Suppressor macrophage treated with lipopolysaccharide for 1 hour (primary cell): ENCODE measurements at regions not wholly inside any gene's neighbourhood (a gene's known extent, or its start where the extent isn't known, plus 50 kb on each side); places are given as distances from the start of the nearest gene placed in this dataset.

Source experiments
- DNase-seq, 3 donors: peaks; one replicate each; pipeline ENCODE4 v3.0.0-alpha.2; 2020 to 2022

DNA sequence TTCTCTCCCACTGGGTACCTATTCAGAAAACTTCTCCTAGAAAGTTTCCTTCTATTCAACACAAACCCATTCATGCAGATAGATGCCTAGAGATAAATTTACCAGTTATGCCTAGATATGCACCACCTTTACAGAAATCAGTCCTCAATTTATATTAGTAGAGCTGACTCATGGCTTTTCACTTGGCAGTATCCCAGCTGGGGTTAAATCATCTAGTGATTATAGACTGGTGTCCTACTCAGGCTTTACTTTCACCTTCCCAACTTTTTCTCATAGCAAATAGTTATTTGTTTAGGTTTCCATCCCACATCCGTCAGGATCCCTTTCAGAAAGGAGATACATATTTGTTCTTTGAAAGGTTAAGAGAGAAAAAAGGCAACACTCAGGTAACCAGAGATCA, 124.5 kb downstream of the AQP4 start:
- no peak for DNase-seq

DNA sequence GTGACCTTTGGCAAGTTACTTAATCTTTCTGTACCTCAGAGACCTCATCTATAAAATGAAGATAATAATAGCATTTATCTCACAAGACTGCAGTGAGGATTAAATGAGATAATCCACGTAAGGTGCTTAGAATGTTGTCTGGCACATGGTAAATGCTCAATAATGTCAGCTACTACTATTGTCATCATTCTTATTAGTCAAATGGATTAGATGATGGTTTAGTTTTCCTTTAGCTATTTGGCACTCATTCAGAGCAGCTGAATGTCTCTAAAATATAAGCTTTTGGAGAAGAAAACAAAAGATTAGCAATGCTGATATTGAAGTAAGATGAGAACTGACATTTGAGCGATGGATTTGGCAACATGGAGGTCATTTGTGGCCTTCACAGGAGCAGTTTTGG, 125.1 kb downstream of the AQP4 start:
- DNase-seq = no peak

DNA sequence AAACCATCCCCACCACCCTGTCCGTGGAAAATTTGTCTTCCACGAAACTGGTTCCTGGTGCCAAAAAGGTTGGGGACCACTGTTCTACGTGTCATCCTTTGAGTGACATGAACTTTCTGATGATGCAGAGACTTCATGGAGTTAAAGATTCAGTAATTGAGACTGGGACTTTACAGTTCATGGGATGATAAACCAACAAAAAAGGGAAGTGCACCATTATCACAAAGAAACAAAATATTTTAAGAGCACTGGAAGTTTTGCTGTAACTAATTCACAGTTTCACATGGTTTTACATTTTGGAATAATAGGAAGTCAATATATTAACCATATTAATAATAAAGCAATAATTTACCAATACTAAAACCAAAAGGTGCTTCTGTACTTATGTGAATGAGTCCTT, 126.8 kb downstream of the AQP4 start:
- no peak for DNase-seq

DNA sequence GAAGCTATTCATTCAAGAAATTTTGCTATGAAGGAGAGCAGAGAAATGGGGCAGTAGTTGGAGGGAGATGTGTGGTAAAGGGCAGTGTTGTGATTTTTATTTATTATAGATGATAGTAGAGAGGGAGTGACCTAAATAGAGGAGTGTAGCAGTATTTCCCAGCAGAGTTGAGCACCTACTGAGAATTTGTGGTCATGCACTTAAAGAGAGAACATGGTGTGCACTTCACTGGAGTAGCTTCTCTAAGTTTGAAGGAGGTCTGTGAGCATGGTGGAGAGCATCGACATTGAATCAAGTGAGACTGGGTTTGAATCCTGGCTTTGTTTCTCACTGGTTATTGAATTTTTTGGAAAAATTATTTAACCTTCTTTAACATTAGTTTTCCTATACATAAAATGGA, 129.2 kb downstream of the AQP4 start:
- DNase-seq = no peak

DNA sequence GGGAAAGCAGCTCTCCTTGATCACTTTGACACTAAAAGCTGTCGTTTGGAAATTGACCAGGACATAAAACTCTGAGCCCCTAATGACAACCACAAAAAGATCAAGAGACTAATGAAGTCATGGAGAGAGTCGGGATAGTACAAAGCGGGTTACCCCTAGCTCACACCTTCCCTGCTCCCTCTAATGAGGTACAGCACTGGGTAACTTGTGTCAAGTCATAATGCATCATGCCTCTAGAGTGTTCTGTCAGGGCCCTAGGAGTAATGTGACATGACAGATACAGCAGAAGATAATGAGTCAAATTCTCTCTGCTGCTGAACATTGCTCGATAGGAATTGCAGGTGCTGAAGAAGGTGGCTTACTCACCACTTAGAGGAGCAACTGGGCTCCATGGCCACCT, 130.7 kb downstream of the AQP4 start:
- no peak for DNase-seq

DNA sequence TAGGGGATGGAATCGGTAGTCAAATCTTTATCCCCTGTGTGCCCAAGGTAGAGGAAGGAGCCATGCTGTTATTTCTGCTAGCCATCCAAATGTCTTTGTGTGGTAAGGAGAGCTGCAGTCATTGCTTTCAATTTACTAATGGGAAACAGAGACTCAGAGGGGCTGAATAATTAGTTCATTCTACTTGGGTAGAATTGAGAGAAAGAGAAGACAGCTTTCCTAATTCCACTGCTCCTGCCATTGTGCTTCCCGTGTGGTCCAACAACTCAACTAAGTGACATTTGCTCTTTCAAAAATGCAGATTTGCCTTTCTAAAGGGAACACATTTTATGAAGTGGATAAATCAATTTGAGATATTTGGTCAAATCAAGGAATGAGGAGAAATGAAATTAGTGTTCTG, 136.1 kb downstream of the AQP4 start:
- DNase-seq = no peak

DNA sequence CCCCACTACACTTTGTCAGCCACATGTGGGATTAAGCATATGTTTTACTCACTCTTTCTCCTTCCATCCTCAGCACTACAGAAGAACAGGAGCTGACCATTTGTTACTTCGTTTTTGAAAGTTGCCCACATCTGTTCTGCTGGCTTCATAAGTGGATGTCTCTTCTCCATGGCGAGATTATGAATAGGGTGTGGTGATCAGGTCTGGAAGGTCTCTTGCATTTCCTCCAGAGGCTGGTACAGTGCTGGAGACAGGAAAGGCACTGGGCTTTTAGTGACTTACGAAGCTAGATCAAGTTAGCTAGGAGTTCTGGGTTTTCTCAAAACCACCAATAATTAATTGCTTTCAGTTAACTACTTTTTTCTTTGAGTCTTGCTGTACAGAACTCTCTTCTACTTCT, 136.5 kb downstream of the AQP4 start:
- no peak for DNase-seq

DNA sequence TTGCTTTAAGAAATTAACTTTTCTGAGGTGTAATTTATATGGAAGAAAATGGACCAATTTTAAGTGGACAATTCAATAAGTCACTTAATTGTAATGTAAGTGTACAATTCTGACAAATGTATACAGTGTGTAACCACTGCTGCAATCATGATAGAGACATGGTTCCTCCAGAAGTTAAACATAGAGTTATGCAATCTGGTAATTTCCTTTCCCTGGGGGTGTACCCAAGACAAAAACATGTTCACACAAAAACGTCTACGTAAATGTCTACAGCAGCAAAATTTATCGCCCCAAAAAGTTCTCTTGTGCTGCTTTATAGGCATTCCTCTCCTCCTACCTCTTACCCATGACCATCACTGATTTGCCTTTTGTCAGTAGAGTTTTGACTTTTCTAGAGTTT, 141.5 kb downstream of the AQP4 start:
- DNase-seq = peak; percentile 66 to 86 (median 84)

DNA sequence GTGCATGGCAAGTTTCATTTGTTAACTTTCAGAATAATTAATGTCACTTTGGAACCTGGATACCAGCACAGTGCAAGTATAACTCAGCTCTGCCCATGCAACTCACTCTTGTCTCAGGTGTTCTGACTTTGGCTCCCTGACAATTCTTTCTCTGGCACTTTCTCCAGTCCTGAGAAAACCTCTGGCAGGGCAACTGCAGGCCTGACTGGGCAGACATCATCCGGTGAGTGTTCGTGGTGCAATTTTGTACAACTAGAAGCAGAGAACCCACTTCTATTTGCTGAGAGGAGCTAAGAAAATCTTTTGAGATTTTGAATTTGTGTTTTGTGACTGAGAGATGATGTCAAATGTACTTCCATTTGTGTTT, 143.0 kb downstream of the AQP4 start:
- DNase-seq = no peak

DNA sequence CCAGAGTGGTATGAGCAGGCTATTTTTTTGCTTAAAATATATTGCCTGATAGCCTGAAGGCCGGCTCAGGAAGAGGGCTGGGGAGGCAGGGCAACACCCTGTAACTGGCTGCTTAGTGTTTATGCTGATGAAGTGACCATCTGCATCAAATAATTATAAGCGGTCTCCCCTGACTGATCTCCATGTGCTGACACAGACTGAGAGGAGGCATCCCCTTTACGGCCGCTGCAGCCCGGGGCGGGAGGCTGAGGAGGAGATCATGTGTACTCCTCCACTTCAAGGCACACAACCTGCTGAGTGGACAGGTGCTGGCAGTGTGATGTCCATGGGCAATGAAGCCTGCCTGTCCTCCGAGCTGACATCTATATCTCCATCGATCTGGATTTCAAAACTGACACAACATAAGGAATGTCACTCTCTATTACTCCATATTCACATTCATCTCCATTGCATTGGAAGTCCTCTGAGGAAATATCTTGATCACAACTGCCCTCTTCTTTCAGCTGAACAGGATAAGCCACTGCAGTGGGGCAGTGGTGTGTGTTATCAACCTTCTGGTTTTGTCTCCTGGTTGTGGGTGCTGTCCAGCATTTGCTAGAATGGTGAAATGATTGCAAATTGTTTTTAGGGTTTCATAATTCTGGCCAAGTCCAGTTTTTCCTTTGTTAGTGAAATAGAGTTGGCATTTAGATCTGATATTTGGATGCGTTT, 143.5 kb downstream of the AQP4 start:
- no peak for DNase-seq

DNA sequence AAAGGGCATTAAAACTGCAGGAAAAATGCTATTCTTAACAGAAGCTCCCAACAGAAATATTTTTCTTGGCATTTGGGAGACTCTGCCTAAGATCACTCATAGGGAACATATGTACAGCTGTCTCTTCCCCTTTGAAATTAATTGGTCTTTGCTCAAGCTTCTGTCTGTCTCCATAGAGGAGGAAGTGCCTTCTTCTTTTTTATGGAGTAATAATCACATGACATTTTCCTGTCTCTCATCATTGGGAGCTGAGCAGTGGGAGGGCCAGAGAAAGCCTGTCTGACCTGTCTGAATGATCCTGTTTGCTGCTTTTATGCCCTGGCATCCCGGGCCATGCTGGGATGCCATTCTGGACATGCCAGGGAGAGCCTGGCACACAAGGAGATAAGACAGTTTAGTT, 145.6 kb downstream of the AQP4 start:
- peak; percentile 54 to 74 (median 74) for DNase-seq

DNA sequence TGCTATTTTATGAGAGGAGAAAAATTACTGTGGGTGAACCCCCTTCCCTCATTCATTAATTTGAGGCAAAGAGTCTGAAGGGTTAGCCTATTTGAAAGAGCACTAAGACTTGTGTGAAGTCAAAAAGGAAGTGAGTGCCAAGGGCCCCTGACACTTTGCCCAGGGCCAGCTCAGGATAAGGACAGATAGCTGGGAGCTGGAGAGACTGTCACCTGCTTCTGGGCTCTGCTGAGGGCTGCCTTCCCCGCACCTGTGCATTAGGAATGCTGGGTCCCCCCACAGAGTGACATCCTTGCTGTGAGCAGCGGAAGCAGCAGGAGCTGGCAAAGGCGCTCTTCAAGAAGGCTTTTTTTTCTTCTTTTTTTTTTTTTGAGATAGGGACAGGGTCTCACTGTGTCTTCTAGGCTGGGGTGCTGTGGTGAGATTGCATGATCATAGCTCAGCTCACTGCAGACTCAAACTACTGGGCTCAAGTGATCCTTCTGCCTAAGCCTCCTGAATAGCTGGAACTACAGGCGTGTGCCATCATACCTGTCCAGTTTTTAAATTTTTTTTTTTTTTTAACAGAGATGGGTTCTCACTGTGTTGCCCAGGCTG, 148.3 kb downstream of the AQP4 start:
- DNase-seq = no peak

DNA sequence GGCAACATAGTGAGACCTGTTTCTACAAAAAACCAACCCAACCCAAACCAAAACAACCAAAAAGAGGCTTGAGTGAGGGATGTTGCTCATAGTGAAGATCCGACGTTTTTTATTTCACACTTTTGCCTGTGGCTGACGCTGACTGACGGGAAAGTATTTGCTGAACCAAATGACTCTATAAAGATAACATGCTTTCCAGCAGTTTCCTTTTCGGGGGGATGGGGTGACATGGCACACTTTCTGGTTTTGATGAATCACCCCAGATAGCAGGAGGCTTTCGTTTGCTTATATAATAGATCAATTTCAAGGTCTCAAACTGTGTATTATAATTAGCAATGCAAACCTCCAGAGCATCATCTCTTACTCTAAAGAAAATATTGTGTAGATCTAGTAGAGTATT, 150.8 kb downstream of the AQP4 start:
- peak; percentile 29 to 33 (median 31) for DNase-seq

DNA sequence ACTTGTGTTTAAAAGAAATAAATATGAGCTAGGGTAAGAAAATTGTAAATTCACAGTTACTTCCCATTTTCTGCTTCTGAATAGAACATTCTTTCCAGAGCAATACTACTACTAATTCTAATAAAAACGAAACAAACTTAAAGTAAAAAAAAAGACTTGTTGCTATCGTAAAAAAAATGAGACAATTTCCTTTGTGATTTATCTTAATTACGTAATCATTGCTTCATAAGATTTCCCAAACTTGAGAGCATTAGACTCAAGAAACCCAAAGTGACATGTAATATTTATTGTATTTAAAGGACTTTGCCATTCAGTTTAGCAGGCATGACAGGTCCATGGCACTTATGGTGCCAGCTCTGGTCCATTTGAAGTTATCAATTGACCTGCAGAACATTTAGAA, 153.8 kb downstream of the AQP4 start:
- peak; percentile 18 to 84 (median 77) for DNase-seq

DNA sequence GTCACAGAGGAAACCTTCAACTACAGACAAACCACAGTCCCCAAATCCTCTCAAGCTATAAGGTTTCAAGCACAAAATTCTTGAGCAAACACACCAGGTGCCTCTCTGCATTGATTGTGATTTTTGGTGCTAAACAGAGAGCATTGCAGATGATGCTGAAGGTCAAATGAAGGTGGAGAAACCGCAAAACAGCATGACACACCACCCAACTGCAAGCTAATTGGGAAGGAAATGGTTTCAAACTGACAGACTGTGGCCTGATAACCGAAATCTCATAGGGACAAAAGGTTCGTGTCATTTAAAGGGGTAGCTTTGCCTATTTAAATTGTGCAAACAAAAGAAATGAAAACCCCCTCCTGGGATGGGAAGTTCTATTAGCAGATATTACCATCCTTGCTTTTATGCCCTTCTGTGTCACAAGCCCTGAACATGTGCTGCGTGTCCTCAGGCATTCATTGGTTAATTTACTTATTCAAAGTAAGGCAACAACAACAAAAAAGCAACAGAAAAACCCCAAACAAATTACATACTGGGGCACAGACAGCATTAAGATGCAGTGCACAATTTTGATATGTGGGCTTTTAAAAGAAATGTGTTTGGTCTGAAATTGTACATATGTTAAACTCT, 154.9 kb downstream of the AQP4 start:
- peak; percentile 16 to 47 (median 41) for DNase-seq

DNA sequence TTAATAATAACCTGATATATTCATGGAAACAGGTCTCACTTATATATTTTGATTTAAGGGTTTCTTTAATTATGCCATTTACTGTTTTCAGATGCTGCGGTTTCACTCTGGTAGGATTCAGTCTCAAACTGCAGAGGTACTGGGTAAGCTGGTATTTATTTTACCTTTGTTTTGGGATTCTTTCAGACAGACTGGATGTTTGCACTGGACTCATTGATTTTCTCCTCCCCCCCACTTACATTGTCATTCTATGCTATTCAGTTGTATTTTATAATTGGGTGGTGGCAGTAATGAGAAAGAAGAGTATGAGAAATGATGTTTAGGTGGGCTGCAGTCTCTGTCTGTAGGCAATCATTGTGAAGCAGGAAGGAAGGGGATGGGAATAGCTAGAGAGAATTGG, 155.6 kb downstream of the AQP4 start:
- no peak for DNase-seq

DNA sequence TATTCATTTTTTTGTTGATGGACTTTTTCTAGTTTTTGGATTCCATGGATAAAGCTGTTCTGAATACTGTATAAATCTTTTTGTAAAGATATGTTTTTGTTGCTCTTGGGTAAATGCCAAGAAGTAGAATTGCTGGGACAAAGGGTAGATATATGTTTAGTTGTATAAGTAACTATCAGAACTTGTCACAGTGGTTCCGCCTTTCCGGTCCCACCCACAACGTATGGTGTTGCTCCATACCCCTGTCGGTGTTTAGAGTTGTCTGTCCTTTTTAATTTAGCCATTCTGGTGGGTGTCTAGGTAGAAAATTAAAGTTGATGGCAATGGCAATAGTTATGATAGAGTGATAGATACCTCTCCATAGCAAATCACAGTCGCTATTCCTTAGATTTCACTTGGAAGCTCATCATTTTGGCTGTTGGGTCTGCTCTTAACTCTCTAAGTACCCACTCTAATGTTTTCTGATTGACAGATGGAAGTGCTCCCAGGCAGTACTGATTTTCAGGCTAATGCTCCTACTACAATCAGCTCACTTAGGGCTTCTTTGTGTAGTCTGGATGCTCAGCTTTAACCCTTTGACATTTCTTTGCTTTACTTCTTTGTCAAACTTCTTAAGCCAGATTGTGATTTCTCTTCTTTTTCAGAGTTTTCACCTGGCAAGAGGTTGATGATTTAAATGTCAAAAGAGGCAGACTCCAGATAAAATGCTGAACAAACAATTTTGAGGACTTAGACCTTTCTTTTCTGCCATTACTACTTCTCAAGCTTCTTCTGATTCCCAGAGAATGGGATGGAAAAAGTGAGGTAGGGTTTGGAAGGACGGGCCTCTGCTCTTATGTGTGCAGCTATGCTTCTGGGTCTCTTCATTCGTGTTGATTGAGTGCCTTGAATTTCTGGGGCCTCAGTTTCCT, 156.4 kb downstream of the AQP4 start:
- peak; percentile 46 to 58 (median 55) for DNase-seq

DNA sequence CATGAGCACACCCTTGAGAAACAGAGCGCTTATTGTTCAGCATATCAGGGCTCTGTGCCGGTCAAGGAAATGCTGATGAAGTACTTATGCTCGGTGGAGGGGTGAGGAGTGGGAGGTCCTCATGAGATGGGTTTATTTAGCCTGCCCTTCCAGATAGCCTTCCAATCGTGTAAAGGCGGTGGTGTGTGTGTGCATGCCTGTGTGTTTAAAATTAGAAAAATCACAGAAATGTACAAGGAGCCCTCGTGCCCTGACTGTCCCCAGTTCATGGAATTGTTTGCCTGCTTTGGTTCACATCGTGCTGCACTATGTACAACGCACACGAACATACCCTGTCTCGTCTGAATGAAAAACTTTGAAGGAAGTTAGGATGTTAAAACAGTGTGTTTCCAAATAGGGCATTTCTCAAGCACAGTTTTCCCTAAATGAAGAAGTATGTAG, 158.6 kb downstream of the AQP4 start:
- DNase-seq = peak; percentile 16 to 58 (median 48)

DNA sequence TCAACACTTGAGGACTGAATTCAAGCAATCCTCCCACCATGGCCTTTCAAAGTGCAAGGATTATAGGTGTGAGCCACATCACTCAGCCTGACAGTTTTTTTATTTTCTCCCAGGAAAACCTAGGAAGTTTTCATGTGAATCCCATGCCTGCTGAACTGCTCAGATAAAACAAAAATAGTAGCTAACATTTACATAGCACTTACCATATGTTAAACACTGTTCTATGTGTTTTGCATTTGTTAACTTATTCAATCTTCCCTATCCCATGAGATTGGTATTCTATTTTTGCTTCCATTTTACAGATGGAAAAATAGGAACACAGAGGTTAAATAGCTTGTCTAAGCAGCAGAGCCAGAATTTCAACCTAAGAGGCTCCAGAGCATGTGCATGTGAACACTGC, 157.4 kb upstream of the KCTD1 start:
- DNase-seq = no peak

DNA sequence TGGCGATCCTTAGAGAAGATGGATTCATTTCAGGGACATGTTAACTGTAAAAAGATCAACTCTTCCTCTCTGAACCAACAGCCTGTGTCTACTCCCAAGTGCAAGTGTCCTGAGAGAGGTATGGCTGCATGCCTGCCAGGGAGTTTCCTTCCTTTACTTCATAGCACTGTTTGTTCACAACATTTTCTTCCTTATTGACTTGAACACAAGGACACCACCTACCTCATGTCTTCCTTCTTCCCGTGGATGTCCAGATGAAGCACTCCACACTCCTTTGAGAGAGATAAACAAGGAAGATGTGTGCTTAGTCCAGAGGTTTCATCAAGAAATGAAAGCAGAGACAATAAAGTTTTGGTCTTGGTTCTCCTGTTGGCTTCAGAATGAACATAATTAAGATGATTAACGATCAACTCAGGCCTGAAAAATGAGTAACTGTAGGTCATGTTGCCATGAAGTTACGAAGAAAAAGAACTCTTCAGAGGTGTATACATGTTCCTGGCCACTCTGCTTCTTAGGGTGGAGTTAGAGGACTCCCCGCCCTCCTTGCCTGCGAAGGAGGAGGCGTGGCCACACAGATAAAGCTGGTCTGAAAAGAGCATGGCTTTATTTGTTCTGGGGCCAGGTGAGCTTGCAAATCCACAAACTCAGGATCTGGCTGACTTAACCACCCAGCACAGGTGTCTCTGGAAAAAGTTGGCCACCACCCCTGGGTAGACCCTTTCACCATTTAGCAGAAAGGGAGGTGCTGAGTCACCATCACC, 155.0 kb upstream of the KCTD1 start:
- DNase-seq = no peak

DNA sequence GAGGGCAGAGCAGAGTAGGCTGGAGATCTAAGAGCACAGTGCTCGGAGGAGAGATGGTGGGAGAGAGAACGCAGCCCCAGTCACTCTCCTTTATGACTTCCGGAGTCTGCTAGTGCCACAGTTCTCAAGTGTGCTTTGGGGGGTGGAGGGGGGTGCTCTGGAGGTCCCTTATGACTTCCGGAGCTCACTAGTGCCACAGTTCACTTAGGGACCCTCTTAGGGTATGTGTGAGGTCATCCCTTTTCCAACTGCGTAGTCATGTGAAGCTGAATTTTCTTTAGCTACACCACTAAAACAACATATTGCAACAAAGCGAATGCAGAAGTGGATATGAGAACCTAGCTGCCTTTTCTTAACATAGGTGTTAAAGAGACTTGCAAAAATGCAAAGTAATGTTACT, 153.7 kb upstream of the KCTD1 start:
- DNase-seq = no peak

DNA sequence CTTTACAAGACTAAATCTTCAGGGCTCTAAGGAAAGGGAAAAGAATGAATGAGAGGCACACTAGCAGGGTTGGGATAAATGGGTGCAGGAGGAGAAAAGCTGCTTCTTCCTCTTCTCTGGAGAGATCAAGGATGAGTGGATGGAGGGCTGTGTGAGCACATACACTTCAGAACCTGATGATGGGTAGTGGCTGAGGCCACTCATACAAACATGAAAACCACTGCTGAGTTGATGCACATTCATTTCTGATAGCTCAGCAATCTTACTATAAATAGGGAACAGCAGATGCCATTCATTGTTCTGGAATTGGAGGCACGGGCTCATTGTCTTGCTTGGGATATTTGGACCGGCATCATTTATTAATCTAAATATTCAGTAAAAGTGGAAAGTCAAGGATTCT, 152.4 kb upstream of the KCTD1 start:
- DNase-seq = no peak

DNA sequence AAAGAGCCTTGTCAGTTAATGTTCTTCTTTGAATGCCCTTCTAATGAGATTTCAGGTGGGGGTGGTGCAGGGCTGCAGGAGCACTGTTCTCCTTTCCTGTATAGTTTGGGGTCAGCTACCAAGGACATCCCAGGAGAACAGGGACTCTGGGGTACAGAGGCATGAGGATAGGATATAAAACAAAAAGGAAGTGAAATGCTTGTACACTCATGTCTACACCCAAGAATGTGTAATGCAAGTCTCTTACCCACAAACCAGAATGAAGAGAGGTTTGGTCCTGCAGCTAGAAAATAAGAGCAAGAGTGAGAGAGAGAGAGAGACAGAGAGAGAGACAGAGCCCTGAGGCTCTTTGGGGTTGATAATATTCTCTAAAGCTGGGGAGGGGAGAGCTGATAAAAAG, 151.8 kb upstream of the KCTD1 start:
- DNase-seq = no peak
